GM18508 (cell line): ENCODE measurements at regions not wholly inside any gene's neighbourhood (a gene's known extent, or its start where the extent isn't known, plus 50 kb on each side); places are given as distances from the start of the nearest gene placed in this dataset.
"Not testable (repeated sequence)": the region's sequence is repeated elsewhere in the genome, so short reads cannot be mapped to it uniquely, and the experiment has no call there.

ENCODE experiments used
- ATAC-seq: cut with Tn5 transposase; IDR thresholded peaks from one replicate; pipeline ENCODE4 v1.9.1; 2021; ENCODE audit warnings: moderate number of reproducible peaks; ENCODE audit not compliant: insufficient read depth, unreplicated experiment

DNA sequence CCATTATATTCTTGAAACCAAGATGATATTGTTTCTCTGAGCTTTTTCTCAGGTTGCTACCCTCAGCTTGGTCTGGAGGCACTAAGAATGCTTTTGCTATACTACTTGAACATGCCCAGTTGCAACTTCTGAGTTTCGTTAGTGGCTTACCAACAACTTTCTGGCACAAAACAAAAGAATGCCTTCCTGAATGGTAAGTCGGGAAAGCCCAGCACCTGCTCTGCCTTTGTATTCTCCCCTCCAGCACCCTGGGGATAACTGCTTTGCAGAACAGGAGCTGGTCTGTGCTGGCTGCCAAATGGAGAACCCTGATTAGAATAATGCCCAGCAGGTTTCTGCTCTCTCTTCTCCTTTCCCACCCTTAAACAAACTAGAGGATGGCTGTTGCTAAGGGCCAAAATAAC, 149.3 kb downstream of the TGFB2 start:
- no peak for ATAC-seq

DNA sequence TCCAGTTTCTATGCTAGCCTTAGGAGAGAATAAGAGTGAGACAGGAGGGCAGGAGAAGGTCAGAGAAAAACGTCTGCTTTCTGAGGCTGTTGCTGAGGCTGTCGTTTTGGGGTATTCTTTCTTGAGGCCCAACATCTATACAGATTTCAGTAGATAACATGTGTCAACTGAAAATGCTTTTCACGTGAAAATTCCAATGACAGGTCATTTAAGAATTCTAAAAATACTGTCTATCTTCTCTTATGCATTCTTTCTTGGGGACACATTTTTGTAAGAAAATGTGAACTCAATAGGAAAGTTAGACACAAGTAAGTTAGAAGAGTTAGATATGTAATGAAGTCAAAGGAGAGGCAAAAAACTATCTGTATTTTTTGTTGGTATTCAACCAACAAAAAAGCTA, 150.8 kb downstream of the TGFB2 start:
- ATAC-seq: no peak

DNA sequence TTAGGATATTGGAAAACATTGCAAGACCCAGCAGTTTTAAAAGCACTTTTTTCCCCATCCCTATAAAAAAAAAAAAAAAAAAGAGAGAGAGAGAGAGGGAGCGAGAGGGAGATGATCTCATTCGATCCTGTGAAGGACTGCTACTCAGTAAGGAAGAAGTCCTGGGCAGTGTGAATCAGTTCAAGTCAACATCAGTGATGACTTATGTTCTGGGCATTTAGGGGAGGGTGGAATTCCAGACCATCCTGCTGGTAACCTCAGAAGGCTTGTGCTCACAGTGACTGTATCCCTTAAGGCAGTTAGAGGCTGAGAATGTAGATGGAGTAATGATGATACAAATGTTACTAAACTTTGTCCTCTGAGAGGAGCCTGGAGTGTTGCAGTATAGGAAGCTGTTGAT, 151.4 kb downstream of the TGFB2 start:
- no peak for ATAC-seq

DNA sequence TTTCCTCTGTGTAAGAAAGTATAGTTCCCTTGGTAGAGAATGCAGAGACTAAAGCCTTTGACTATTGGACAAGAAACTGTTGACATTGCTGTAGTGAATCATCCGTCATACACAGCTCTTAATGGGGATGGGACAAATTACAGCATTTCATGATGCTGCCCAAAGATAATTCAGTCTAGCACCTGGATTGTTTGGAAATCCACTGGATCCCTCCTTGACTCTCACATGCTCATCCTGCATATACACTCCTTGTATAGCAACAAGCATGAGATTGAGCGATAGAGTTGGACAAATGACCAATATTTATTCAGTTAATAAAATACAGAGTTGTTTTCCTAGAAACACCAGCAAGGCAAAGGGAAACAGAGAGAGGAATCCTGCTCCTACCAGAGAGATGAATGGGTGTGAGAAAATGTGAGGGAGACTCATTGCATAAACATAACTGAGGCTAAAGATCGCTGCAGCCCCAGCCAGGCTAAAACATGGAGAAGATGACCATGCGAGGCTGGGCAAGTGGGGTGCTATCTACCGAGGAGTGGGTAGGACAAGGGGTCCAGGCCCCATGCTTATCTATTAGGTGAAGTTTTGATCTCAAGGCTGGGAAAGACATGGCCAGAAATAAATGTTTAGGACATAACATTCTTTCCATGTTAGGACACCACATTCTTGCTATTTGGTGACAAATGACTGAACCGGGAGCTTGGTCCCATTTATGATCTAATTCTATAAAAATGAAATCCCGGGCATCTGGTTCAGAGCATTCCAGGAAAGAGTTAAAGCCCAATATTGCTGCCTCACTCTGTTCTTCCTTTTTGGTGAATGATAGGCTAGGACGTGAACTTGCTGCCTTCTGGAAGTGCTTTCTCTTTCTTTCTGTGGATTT, 153.2 kb downstream of the TGFB2 start:
- ATAC-seq: no peak

DNA sequence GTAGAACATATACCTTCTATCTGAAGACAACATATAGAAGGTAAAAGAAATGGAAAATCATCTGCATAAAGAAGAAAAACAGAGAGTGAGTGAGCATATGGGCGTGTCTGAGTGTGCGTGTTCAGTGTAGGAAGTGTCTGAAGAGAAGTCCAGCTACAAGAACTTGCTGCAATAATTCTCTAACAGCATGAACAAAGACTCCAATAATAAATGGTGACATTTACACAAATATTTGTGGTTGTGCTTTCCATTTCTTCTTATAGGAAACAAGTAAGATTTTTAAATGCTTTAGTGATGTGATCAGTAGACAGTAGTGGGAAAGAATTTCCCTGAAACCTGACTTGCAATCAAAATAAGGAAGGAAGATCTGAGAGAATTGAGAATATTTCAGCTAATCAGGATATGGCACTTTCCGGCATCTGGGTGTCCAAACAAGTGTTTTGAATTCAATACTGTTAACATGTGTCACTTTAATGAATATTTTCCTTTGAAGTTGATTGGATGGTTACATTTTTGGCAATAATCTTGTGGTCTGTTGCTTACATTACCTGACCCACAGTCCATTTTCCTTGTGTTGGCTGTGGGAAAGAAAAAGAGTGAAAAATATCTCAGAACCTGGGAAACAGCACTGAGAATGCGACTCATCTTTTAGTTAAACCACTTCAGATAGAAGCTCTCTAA, 154.0 kb downstream of the TGFB2 start:
- no peak for ATAC-seq

DNA sequence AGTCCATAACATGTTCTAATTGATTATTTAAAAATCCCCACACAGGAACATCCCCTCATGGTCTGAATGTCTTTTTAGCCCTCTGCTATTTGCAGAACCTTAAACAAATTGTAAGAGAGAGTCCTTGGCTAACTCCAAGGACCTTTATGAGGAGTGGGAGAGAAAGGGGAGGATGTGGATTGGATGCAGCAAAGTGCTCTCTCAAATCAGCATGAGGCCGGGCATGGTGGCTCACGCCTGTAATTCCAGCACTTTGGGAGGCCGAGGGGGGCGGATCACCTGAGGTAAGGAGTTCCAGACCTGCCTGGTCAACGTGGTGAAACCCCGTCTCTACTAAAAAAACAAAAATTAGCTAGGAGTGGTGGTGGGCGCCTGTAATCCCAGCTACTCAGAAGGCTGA, 154.8 kb downstream of the TGFB2 start:
- ATAC-seq: no peak

DNA sequence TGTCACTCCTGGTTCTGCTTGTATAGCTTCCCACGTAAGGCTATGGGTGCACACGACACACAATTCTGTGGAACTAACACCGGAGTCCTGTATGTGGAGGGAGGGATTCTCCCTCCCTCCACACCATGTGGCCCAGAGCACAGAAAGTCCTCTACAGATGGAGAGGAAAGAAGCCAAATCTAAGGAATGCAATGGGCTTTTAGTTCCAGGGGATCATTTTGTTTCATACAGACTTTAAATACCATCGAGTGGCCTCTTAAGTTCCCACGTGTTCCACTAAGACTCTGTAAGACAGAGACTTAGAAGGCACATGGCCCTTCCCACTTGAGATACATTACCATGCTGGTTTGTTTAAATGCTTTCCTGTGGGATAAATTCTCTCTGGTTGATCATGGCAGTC, 156.0 kb downstream of the TGFB2 start:
- ATAC-seq: no peak

DNA sequence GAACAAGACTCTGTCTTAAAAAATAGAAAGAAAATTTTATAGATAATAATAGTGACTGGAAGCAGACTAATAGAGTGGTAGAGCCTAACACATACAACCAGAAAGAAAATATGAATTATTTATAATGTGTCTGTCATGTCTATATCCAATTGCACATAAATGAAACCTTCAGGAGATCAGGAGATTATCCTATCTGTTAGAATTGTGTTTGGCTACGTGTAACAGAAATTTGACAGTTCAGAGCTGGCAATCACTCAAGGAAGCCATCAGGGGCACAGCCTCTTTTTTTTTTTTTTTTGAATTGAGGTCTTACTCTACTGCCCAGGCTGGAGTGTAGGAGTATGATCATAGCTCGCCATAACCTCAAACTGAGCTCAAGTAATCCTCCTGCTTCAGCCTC, 157.2 kb downstream of the TGFB2 start:
- ATAC-seq: no peak

DNA sequence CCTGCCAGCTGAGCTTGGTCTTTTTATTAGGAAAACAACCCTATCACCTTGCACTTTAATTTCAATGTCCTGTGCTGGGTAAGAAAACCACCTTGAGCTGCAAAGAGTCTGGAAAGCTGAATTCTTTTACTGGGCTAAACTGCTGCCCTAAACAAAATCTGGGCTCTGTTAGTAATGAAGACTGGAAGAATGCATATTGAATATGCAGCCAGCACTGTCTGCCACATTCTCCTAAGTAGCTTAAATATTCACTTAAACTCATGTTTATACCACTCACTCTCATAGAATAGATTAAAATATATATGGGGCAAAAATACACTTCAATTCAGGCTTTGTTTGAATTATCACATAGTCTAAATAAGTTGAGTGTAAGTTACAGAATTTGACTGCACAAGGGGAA, 158.0 kb downstream of the TGFB2 start:
- no peak for ATAC-seq

DNA sequence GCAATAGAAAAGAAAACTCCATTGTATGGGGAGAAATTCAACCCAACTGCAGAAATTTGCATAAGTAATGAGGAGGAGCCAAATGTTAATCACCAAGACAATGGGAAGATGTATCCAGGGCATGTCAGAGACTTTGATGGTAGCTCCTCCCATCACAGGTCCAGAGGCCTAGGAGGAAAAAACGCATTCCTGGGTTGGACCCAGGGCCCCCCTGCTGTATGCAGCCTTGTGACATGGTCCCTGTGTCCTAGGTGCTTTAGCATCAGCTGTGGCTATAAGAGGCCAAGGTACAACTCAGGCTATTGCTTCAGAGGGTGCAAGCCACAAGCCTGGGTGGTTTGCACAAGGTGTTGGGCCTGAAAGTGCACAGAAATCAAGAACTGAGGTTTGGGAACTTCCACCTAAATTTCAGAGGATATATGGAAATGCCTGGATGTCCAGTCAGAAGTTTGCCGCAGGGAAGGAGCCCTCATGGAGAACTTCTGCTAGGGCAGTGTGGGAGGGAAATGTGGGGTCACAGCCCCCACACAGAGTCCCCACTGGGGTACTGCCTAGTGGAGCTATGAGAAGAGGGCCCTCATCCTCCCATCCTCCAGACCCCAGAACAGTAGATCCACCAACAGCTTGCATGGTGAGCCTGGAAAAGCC, 162.3 kb downstream of the TGFB2 start:
- ATAC-seq: no peak

DNA sequence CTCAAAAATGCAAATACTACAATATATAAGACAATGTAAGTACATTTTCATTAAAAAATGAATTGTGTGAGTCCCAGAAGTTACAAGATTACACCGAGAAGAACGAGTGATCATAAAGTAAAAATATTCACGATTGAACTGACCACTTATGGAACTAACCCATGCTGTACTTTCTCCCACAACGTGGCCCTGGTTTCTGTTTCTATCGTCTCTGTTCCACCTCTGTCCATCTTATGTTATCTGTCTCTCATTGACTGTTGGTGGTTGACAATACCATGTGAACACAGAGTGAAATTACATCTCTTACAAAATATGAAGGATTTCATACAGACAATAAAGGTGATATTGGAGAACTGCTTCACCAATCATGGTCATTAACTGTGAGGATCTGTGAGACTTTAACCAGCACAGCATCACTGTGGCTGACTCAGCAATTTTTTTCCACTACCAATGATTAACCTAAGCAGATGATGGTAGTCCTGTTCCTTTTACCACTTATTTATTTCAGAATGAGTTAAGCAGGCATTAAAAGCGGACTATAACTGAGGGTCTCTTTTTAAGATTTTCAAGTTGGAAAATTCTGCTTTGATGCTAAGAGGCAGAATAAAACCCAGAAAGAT, 165.1 kb downstream of the TGFB2 start:
- ATAC-seq: no peak

DNA sequence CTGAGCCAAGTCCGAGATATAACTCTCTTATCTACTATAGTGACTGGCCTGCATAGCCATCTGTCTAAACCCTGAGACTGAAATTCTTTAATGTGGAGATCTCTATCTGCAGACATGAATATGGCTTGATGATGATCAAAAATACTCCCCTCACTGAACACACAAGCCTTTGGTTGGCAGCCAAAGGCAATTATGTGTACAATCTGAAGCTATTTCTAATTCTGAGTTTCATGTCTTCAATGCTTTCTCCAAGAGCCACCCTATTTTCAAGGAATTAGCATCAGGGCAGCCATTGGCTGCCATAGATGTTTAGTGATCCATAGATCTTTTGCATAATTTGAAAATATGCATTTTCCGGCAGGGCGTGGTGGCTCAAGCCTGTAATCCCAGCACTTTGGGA, 168.2 kb downstream of the TGFB2 start:
- ATAC-seq: no peak

DNA sequence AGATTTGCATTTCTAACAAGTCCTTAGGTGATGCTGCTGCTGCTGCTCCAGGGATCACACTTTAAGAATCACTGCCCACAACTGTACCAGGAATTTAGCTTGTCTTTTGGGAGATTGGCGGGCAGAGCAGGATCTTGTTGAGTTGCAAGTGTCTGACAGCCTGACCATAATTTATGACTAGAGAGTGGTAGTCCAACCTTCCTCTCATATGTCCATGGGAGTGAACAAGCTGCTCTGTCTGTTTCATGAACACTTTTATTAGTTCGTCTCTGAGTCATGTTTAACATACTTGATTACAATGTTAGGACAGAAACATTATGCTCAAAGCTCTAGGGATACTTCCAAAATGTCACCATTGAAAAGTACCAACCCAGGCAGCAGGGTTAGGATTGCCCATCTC, 169.6 kb downstream of the TGFB2 start:
- no peak for ATAC-seq

DNA sequence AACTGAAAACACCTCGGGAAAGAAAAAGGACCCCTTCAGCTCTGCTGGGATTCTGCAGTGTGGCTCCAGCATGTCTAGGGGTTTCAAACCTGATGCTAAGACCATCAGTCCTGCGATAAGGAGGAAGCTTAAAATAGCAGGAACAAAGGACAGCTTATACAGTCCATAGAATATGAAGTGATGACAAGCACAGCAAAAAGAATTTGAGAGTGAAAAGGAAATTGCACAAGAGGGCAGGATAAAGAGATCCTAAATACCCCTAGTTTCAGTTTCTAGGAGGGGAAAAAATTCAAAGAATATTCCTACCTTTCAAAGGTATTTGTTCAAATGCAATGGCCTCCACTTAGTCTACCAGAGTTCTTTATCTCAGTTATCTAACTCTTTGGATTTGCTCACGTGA, 171.4 kb downstream of the TGFB2 start:
- ATAC-seq: no peak

DNA sequence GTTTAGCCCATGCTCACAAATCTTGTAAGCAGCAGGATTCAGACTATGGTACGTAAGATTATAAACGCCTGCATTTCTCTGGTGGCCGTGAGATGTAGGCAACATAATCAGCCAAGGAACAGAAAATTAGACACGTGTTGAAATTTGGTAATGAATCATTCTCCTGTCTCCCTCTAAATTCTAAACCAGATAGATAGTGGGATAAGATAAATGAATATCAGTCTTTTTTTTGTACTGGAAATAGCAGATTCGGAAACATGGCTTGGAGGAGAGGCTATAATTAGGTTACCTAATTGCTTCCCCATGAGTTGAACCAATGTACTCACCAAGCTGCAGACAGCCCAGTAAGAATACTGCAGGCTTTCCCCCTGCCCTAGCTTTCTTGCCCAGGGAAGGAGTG, 172.3 kb downstream of the TGFB2 start:
- no peak for ATAC-seq

DNA sequence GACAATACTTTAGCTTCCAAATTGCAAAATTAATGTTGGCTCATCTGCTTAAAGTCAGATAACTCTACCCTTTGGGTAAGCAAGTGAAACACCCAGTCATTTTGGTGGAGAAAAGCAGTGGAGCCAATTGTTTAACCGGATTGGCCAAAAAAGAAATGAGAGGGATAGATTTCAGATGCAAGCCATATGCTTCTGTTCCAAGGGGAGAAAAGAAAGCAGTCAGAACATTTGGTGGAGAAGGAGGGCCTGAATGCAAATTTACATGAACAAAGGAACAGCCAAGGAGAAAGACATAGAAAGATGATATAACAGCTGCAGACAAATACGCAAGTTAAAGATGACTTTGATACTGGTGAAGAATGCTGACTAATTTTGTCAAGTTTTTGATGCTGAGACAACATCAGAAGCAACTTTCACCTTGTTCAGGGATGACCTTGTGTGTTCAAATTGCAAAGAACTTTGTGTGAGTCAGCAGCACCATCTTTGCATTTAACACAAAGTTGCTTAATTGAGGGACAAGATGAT, 173.1 kb downstream of the TGFB2 start:
- ATAC-seq: no peak

DNA sequence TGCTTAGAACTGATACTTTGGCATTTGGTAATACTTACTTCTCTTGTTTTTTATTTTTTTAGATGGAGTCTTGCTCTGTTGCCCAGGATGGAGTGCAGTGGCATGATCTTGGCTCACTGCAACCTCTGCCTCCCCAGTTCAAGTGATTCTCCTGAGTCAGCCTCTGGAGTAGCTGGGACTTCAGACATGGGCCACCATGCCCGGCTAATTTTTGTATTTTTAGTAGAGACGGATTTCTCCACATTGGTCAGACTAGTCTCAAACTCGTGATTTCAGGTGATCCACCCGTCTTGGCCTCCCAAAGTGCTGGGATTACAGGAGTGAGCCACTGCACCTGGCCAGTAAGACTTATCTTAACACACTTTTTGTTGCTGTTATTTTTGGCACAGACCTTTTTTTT, 175.5 kb downstream of the TGFB2 start:
- ATAC-seq: not testable (repeated sequence)

DNA sequence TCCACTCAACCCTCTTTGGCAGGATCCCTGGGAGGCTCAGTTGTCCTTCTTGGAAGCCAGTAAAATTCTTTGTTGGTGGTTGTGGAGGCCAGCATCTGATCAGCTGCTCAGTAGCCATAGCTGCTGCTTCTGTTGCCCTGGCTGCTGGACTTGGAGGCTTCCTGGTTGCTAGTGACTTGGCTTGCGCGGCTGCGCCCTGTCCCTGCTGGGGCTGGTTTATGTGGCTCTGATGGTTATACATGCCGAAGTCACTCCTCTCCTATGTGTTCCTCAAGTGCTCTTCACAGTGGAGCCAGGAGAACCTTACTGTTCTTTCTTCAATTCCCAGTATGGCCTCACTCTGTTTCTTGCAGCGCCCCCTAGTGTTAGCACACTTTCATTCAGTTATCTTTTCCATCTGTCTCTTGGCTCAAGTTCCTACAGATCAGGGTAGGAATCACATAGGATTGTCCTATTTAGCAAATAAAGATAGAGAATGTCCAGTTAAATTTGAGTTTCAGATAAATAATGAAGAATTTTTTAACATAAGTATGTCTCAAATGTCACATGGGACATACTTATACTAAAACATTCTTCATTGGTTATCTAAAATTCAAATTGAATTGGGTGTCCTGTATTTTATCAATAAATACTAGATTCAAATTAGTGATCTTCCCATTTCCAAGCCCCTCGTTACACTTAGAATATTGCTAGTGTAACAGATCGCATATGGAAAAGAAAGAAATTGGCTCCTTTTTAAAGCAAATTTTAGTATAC, 176.5 kb downstream of the TGFB2 start:
- peak; percentile 47 for ATAC-seq

DNA sequence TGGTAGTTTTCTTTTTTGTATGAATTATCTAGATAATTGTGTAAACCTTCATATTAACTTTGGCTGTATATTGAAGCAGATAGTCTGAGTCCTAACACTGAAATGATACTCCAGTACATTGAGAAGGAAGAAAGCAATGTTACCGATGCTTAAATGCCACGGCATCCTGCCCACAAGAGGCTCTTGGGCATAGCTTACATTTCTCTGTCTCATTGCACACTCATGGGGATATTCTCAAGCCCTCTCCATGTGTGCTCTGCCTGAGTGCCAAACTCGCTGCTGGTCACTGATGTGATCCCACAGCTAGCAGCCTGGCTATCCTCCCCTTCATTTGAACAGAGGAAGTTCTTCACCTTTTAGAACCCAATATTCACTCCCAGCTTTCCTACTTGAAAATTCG, 179.4 kb downstream of the TGFB2 start:
- no peak for ATAC-seq

DNA sequence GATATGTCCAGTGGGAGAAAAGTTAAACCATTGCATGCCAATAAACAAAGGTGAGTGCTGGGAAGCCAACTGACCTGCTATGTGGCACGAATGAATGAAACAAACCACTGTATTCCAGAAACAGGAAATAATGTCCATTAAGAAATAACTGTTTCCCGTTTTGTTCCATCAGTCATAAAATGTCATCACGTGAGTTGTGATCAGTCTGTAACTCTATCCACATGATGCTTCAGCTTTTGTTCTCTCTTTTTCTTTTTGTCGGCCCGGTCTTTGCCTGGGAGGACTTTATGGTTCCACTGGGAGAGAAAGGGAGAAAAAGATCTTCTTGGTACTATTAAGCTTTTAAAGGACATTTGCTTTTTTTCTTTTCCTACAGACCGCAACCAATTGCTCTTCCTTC, 179.9 kb downstream of the TGFB2 start:
- no peak for ATAC-seq
